Activated CD4-positive, alpha-beta T cell treated with anti-CD3 and anti-CD28 coated beads, Interleukin-2, amount 10 ng/mL, durations not matched to agents 7 days and 5 days (primary cell): ENCODE measurements at regions not wholly inside any gene's neighbourhood (a gene's known extent, or its start where the extent isn't known, plus 50 kb on each side); places are given as distances from the start of the nearest gene placed in this dataset.
"Not testable (repeated sequence)": the region's sequence is repeated elsewhere in the genome, so short reads cannot be mapped to it uniquely, and the experiment has no call there.

Source experiments
- CTCF ChIA-PET: fragments of 350-600 bp; sonication (Branson Sonifier 250); formaldehyde crosslinking; loops from one replicate; lab custom pipeline; 2021; ENCODE audit warnings: antibody characterized with exemption; lab: Charles Lee
- POLR2A ChIA-PET: fragments of 350-600 bp; sonication (Branson Sonifier 250); formaldehyde crosslinking; loops from one replicate; lab custom pipeline; 2021; ENCODE audit warnings: antibody characterized with exemption; lab: Charles Lee
- DNase-seq: peaks from one replicate; pipeline ENCODE4 v3.0.0-alpha.2; 2020
- H3K27ac Mint-ChIP-seq: one replicate; pipeline ENCODE4 v1.8.0; 2021; ENCODE audit warnings: mild to moderate bottlenecking, moderate library complexity, mixed read lengths
- H3K27me3 Mint-ChIP-seq: one replicate; pipeline ENCODE4 v1.8.0; 2021; ENCODE audit warnings: mixed read lengths
- H3K36me3 Mint-ChIP-seq: one replicate; pipeline ENCODE4 v1.8.0; 2021; ENCODE audit warnings: low read depth, mixed read lengths
- H3K4me1 Mint-ChIP-seq: one replicate; pipeline ENCODE4 v1.8.0; 2021; ENCODE audit warnings: mixed read lengths
- H3K4me3 Mint-ChIP-seq: one replicate; pipeline ENCODE4 v1.8.0; 2021; ENCODE audit warnings: mild to moderate bottlenecking, moderate library complexity, mixed read lengths
- H3K9me3 Mint-ChIP-seq: one replicate; pipeline ENCODE4 v1.8.0; 2021; ENCODE audit warnings: mixed read lengths

DNA sequence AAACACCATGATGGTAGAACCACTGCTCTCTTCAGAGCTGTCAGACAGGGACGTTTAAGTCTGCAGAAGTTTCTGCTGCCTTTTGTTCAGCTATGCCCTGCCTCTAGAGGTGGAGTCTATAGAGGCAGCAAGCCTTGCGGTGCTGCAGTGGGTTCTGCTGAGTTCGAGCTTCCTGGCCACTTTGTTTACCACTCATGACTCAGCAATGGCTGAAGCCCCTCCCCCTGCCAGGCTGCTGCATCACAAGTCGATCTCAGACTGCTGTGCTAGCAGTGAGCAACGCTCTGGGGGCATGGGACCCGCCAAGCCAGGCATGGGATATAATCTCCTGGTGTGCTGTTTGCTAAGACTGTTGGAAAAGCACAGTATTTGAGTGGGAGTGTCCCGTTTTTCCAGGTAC lies 229.5 kb upstream of the WDFY3 start:
- H3K27ac Mint-ChIP-seq, DNase-seq, POLR2A ChIA-PET, H3K27me3 Mint-ChIP-seq, H3K4me3 Mint-ChIP-seq, CTCF ChIA-PET, H3K4me1 Mint-ChIP-seq, H3K36me3 Mint-ChIP-seq: not testable (repeated sequence)
- peaks cover 19% of the 10 kb centered on the region for H3K9me3 Mint-ChIP-seq

- no peak overlapping the region for H3K27ac Mint-ChIP-seq
- H3K27me3 Mint-ChIP-seq = no peaks in the 10 kb centered on the region
- peaks cover 23% of the 10 kb centered on the region for H3K9me3 Mint-ChIP-seq
- H3K4me3 Mint-ChIP-seq = no peak overlapping the region
- CTCF ChIA-PET = no interaction called here
- H3K4me1 Mint-ChIP-seq = no peaks in the 10 kb centered on the region
- no peak for DNase-seq
- POLR2A ChIA-PET = no interaction called here
- H3K36me3 Mint-ChIP-seq = no peaks in the 10 kb centered on the region
Measured at GRCh38 chr4:85200106-85200505, 233.6 kb upstream of the WDFY3 start.

- H3K4me3 Mint-ChIP-seq = no peak overlapping the region
- no peaks in the 10 kb centered on the region for H3K4me1 Mint-ChIP-seq
- H3K36me3 Mint-ChIP-seq = no peaks in the 10 kb centered on the region
- H3K9me3 Mint-ChIP-seq = peaks cover 7% of the 10 kb centered on the region
- ChIA-PET CTCF (no interaction called here), POLR2A (no interaction called here)
- H3K27ac Mint-ChIP-seq = no peak overlapping the region
- no peaks in the 10 kb centered on the region for H3K27me3 Mint-ChIP-seq
- no peak for DNase-seq
Measured at GRCh38 chr4:85209161-85209560, 242.7 kb upstream of the WDFY3 start.

GRCh38 chr4:85210353-85210752 lies 243.9 kb upstream of the WDFY3 start:
- H3K36me3 Mint-ChIP-seq = no peaks in the 10 kb centered on the region
- H3K9me3 Mint-ChIP-seq = peaks cover 4% of the 10 kb centered on the region
- no peak for DNase-seq
- ChIA-PET CTCF (no interaction called here), POLR2A (no interaction called here)
- H3K4me1 Mint-ChIP-seq = no peaks in the 10 kb centered on the region
- no peak overlapping the region for H3K27ac Mint-ChIP-seq
- H3K27me3 Mint-ChIP-seq = no peaks in the 10 kb centered on the region
- no peak overlapping the region for H3K4me3 Mint-ChIP-seq

DNA sequence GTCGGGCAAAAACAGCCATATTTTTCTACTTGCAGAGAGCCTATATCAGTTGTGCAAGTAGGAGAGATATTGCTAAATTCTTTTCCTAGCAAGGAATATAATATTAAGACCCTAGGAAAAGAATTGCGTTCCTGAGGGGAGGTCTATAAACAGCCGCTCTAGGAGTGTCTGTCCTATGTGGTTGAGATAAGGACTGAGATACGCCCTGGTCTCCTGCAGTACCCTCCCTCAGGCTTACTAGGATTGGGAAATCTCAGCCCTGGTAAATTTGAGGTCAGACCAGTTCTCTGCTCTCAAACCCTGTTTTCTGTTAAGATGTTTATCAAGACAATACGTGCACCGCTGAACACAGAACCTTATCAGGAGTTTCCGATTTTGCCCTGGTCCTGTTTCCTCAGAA lies 250.1 kb upstream of the WDFY3 start:
- DNase-seq, POLR2A ChIA-PET, H3K36me3 Mint-ChIP-seq, H3K27me3 Mint-ChIP-seq, H3K27ac Mint-ChIP-seq, CTCF ChIA-PET, H3K4me3 Mint-ChIP-seq, H3K4me1 Mint-ChIP-seq: not testable (repeated sequence)
- H3K9me3 Mint-ChIP-seq = peaks cover 15% of the 10 kb centered on the region

GRCh38 chr4:85218756-85219155 lies 252.3 kb upstream of the WDFY3 start:
- H3K36me3 Mint-ChIP-seq = no peaks in the 10 kb centered on the region

GRCh38 chr4:85221606-85222005 lies 253.3 kb upstream of the ARHGAP24 start:
- Mint-ChIP-seq H3K4me3 (no peak overlapping the region), H3K4me1 (no peaks in the 10 kb centered on the region), H3K9me3 (peaks cover 12% of the 10 kb centered on the region), H3K36me3 (no peaks in the 10 kb centered on the region), H3K27ac (no peak overlapping the region), H3K27me3 (no peaks in the 10 kb centered on the region)
- POLR2A ChIA-PET = no interaction called here
- CTCF ChIA-PET = no interaction called here
- no peak for DNase-seq

More at GRCh38 chr4:85218756-85219155, 252.3 kb upstream of the WDFY3 start:
- H3K4me3 Mint-ChIP-seq = no peak overlapping the region
- ChIA-PET CTCF (no interaction called here), POLR2A (no interaction called here)
- no peak for DNase-seq
- H3K9me3 Mint-ChIP-seq = peaks cover 15% of the 10 kb centered on the region
- no peaks in the 10 kb centered on the region for H3K4me1 Mint-ChIP-seq
- H3K27ac Mint-ChIP-seq = no peak overlapping the region
- no peaks in the 10 kb centered on the region for H3K27me3 Mint-ChIP-seq

DNA sequence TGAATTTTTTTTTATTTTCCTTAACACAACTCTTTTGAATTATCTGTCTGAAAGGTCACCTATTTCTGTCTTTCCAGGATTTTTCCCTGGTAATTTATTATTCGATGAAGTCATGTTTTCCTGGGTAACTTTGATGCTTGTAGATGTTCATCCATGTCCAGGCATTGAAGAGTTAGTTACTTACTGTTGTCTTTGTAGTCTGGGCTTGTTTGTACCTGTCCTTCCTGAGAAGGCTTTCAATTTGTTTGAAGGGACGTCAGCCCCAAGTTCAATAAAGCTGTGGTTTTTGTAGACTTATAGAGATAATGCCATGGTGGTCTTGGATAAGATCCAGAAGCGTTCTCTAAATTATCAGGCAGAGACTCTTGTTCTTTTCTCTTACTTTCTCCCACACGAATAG lies 252.4 kb upstream of the ARHGAP24 start:
- H3K36me3 Mint-ChIP-seq = no peaks in the 10 kb centered on the region
- H3K4me3 Mint-ChIP-seq = no peak overlapping the region
- ChIA-PET CTCF (interaction anchor here (1.2 kb wide), 1 partner anchor 10 kb away, joined by 4 read pairs; no protein-coding TSS in a partner anchor), POLR2A (no interaction called here)
- H3K4me1 Mint-ChIP-seq = no peaks in the 10 kb centered on the region
- H3K9me3 Mint-ChIP-seq = peaks cover 7% of the 10 kb centered on the region
- no peak overlapping the region for H3K27ac Mint-ChIP-seq
- no peak for DNase-seq
- no peaks in the 10 kb centered on the region for H3K27me3 Mint-ChIP-seq

GRCh38 chr4:85228264-85228663 lies 246.7 kb upstream of the ARHGAP24 start:
- Mint-ChIP-seq H3K4me1 (no peaks in the 10 kb centered on the region), H3K27ac (no peak overlapping the region), H3K36me3 (no peaks in the 10 kb centered on the region), H3K27me3 (no peaks in the 10 kb centered on the region), H3K9me3 (no peaks in the 10 kb centered on the region), H3K4me3 (no peak overlapping the region)
- no peak for DNase-seq
- ChIA-PET CTCF (no interaction called here), POLR2A (no interaction called here)

DNA sequence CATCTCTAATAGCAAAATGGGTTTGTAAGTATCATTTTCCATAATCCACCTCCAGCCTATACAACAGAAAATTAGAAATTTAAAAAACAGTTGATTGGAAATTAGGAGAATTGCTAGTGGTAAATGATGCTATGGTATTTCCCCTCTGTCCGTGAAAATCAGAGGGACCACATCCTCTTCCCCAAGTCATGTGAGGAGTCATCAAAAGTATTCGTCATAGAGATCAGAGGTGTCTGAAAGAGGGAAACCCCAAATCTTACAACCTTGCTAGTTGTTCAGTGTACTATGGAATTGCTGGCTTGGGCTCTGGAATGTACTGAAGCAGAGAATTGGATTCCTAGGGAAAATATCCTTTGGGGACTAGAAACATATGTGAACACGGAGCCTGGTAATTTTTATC lies 241.4 kb upstream of the ARHGAP24 start:
- H3K36me3 Mint-ChIP-seq = no peaks in the 10 kb centered on the region
- no peaks in the 10 kb centered on the region for H3K9me3 Mint-ChIP-seq
- POLR2A ChIA-PET = no interaction called here
- H3K27ac Mint-ChIP-seq = no peak overlapping the region
- CTCF ChIA-PET = interaction anchor here (1.4 kb wide), 1 partner anchor 10 kb away, joined by 4 read pairs; no protein-coding TSS in a partner anchor
- H3K4me1 Mint-ChIP-seq = no peaks in the 10 kb centered on the region
- no peak for DNase-seq
- no peak overlapping the region for H3K4me3 Mint-ChIP-seq
- no peaks in the 10 kb centered on the region for H3K27me3 Mint-ChIP-seq

DNA sequence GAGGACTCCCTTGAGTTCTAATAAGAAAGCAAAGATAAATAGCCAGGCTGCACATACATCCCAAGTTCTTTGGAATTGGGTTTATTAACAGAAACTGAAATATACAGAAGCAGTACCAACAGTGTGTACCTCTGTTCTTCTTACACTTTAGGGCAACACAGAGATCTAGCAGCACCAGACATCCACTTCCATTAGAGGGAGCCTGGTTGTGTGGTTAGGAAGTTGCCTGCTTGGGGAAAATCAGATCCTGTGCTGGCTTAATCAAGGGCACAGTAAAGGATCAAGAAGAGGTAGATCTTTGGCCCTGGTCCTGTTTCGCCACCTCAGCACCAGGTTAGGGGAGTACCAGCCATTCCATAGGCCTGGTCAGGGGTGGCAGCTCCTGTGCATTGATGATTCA lies 231.1 kb upstream of the ARHGAP24 start:
- CTCF ChIA-PET = interaction anchor here (0.6 to 1.3 kb wide), 2 partner anchors 11 to 30 kb away, joined by 3 to 4 read pairs; no protein-coding TSS in a partner anchor
- Mint-ChIP-seq H3K4me3 (no peak overlapping the region), H3K4me1 (no peaks in the 10 kb centered on the region), H3K36me3 (no peaks in the 10 kb centered on the region), H3K27me3 (no peaks in the 10 kb centered on the region), H3K27ac (no peak overlapping the region), H3K9me3 (peaks cover 2% of the 10 kb centered on the region)
- DNase-seq = no peak
- POLR2A ChIA-PET = no interaction called here

DNA sequence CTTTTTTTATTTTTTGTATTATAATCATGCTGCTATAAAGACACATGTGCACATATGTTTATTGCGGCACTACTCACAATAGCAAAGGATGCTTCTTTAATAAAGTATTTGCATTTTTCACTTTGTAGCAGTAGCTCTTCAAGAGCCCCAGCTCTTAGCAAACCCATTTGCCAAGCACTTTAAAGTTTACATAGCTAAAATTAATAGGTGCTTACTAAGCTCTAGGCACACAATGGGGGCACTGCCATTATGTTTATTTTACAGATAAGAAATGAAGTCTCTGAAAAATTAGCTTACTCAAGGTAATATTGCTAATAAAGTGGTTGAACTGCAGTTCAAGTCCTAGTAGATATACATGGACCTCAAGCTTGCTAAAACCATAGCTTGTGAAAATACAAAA lies 230.3 kb upstream of the ARHGAP24 start:
- DNase-seq = no peak
- no peaks in the 10 kb centered on the region for H3K4me1 Mint-ChIP-seq
- POLR2A ChIA-PET = no interaction called here
- no peaks in the 10 kb centered on the region for H3K27me3 Mint-ChIP-seq
- peaks cover 2% of the 10 kb centered on the region for H3K9me3 Mint-ChIP-seq
- H3K4me3 Mint-ChIP-seq = no peak overlapping the region
- CTCF ChIA-PET = no interaction called here
- no peaks in the 10 kb centered on the region for H3K36me3 Mint-ChIP-seq
- H3K27ac Mint-ChIP-seq = no peak overlapping the region

GRCh38 chr4:85246055-85246454 lies 228.9 kb upstream of the ARHGAP24 start:
- no peak overlapping the region for H3K4me3 Mint-ChIP-seq
- H3K27ac Mint-ChIP-seq = no peak overlapping the region
- ChIA-PET CTCF (no interaction called here), POLR2A (no interaction called here)
- no peak for DNase-seq
- H3K9me3 Mint-ChIP-seq = peaks cover 2% of the 10 kb centered on the region
- no peaks in the 10 kb centered on the region for H3K36me3 Mint-ChIP-seq
- no peaks in the 10 kb centered on the region for H3K27me3 Mint-ChIP-seq
- no peaks in the 10 kb centered on the region for H3K4me1 Mint-ChIP-seq

DNA sequence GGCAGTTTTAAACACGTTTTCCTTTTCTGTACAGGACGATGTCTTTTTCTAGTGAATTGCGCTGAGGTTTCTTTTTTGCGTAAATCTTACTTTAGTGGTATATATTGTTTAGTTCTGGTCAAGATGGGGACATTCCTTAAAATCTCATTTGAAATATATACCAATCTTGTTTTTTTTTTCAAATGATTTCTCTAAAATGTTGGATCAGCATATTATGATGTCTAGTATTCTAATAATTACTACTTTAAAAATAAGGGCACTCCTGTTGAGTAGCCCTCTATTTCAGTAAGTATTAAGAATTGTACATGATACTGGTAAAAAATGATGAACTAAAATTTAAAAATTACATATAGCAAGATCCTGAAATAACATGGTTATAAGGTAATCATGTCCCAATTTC lies 224.1 kb upstream of the ARHGAP24 start:
- Mint-ChIP-seq H3K27ac (no peak overlapping the region), H3K36me3 (no peaks in the 10 kb centered on the region), H3K27me3 (no peaks in the 10 kb centered on the region), H3K4me1 (no peaks in the 10 kb centered on the region), H3K4me3 (no peak overlapping the region), H3K9me3 (peaks cover 2% of the 10 kb centered on the region)
- ChIA-PET POLR2A (no interaction called here), CTCF (no interaction called here)
- DNase-seq = no peak
